K562 (cell line): ENCODE measurements at regions not wholly inside any gene's neighbourhood (a gene's known extent, or its start where the extent isn't known, plus 50 kb on each side); places are given as distances from the start of the nearest gene placed in this dataset.

Source experiments
- CEBPG ChIP-seq, 3 experiments: fragments of 200-800 bp in 1 of 3; sonication (Bioruptor generic) in 1 of 3; sonication (generic) in 1 of 3; formaldehyde crosslinking in 1 of 3; IDR thresholded peaks in 2 of 3; conservative IDR thresholded peaks in 1 of 3; 2 replicates each; pipeline versions ENCODE4 v1.6.1 to v1.8.0; 2016 to 2022; ENCODE audit warnings: missing compliant biosample characterization in 2 of 3, missing genetic modification characterization in 2 of 3, mild to moderate bottlenecking in 1 of 3, missing genetic modification reagents in 1 of 3
- EP300 ChIP-seq: IDR thresholded peaks from 2 replicates; pipeline ENCODE4 v1.6.1; 2012; ENCODE audit warnings: low read length, improper control_type of control experiment
- HNRNPK ChIP-seq: fragments of 200-400 bp; formaldehyde crosslinking; IDR thresholded peaks from one replicate; pipeline ENCODE4 v1.6.1; 2018; ENCODE audit warnings: mild to moderate bottlenecking, low read depth, low read length; ENCODE audit not compliant: poor library complexity, severe bottlenecking
- KDM1A ChIP-seq, 2 experiments: fragments of 450-650 bp; IDR thresholded peaks; 2 replicates each; pipeline ENCODE4 v1.6.1; 2016; ENCODE audit warnings: mild to moderate bottlenecking in 2 of 2
- MBD2 ChIP-seq: sonication (generic); IDR thresholded peaks from 2 replicates; pipeline ENCODE4 v1.6.1; 2016; ENCODE audit warnings: low read depth, borderline replicate concordance
- MXI1 ChIP-seq: IDR thresholded peaks from 2 replicates; pipeline ENCODE4 v1.6.1; 2011; ENCODE audit warnings: low read depth, mild to moderate bottlenecking, improper control_type of control experiment, low read length
- NFYB ChIP-seq: IDR thresholded peaks from 2 replicates; pipeline ENCODE4 v1.6.1; 2011; ENCODE audit warnings: mild to moderate bottlenecking, moderate library complexity; ENCODE audit not compliant: insufficient read length; ENCODE audit errors: extremely low read depth
- POLR2A ChIP-seq: fragments of 450-650 bp; conservative IDR thresholded peaks from 2 replicates; pipeline ENCODE4 v1.6.1; 2016
- SIN3A ChIP-seq, 2 experiments: fragments of 150-350 bp in 1 of 2; IDR thresholded peaks; 2 replicates each; pipeline ENCODE4 v1.6.1; 2011 to 2016; ENCODE audit warnings: borderline replicate concordance in 2 of 2, low read depth in 2 of 2, low read length in 2 of 2, mild to moderate bottlenecking in 2 of 2, moderate library complexity in 2 of 2; ENCODE audit not compliant: control insufficient read depth in 1 of 2
- TCF3 ChIP-seq: sonication (generic); formaldehyde crosslinking; IDR thresholded peaks from 2 replicates; pipeline ENCODE4 v1.4.0; 2020; ENCODE audit warnings: mild to moderate bottlenecking, missing genetic modification reagents
- TF ChIP-seq, protein P1 (sequence below), 3 experiments: IDR thresholded peaks in 2 of 3; conservative IDR thresholded peaks in 1 of 3; 2 replicates each; pipeline ENCODE4 v1.5.1; 2011 to 2012; ENCODE audit warnings: low read length in 3 of 3, mild to moderate bottlenecking in 3 of 3, control low read depth in 2 of 3, improper control_type of control experiment in 1 of 3, inconsistent platforms in 1 of 3, low read depth in 1 of 3, mixed read lengths in 1 of 3, moderate library complexity in 1 of 3; ENCODE audit not compliant: insufficient read depth in 2 of 3
- TF ChIP-seq, protein P2 (sequence below), 2 experiments: fragments of 450-650 bp; formaldehyde crosslinking in 1 of 2; IDR thresholded peaks; 2 replicates each; pipeline versions ENCODE4 v1.4.0 to v1.6.1; 2014 to 2020; ENCODE audit warnings: mild to moderate bottlenecking in 2 of 2, borderline replicate concordance in 1 of 2, low read depth in 1 of 2
- TF ChIP-seq, protein P3 (sequence below): sonication (generic); formaldehyde crosslinking; IDR thresholded peaks from 2 replicates; pipeline ENCODE4 v1.8.0; 2022; ENCODE audit warnings: mild to moderate bottlenecking, low read depth, missing genetic modification reagents

DNA sequence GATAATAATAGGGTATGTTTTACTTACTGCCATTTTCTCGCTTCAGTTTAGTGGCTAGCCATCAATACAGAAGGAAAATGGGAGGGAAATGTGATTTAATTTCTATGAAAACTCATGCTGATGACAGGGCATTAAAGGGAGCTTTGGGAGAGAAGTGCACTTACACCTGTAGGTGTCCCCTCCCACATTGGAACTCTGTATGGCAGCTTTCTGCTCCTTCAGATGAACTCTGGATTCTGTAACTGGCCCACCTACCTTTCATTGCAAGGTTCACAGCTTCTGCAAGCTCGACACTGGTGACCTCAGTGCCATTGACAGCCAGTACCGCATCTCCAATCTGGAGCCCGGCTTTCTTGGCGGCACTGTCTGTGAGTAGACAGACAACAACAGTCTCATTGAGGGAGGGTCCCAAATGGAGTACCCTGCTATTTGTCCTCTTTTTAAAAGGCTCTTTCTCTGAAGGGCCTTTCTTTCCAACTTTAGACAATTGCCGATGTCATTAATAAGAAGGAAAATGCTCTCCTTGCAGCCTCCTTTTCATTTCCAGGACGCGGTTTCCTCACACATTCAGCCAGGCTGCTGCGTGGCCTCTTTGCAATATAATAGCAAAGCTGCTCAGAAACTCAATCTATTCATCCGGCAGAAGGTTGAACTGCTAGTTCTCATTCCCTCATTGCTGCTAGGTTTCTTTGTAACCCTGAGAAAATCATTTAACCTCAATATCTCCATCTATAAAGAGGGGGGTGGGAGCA, 63.6 kb downstream of the NUDT12 start:
- TF ChIP-seq NFYB (no peak), SIN3A (IDR thresholded peaks at IDR 0.05; ENCODE audit: borderline replicate concordance in 2 of 2, control insufficient read depth in 1 of 2, low read depth in 2 of 2, low read length in 2 of 2) (no peak), MXI1 (no peak), KDM1A (IDR thresholded peaks at IDR 0.05) (no peak), EP300 (no peak), CEBPG (CRISPR knock-in tag; IDR thresholded peaks at IDR 0.05) (no peak), CEBPG (tag; conservative IDR thresholded peaks at IDR 0.05 in 1 of 2, IDR thresholded peaks at IDR 0.05 in 1 of 2) (no peak), POLR2A (no peak), HNRNPK (no peak), MBD2 (no peak), TCF3 (CRISPR knock-in tag) (no peak)
- TF ChIP-seq, protein P1, sequence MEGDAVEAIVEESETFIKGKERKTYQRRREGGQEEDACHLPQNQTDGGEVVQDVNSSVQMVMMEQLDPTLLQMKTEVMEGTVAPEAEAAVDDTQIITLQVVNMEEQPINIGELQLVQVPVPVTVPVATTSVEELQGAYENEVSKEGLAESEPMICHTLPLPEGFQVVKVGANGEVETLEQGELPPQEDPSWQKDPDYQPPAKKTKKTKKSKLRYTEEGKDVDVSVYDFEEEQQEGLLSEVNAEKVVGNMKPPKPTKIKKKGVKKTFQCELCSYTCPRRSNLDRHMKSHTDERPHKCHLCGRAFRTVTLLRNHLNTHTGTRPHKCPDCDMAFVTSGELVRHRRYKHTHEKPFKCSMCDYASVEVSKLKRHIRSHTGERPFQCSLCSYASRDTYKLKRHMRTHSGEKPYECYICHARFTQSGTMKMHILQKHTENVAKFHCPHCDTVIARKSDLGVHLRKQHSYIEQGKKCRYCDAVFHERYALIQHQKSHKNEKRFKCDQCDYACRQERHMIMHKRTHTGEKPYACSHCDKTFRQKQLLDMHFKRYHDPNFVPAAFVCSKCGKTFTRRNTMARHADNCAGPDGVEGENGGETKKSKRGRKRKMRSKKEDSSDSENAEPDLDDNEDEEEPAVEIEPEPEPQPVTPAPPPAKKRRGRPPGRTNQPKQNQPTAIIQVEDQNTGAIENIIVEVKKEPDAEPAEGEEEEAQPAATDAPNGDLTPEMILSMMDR (IDR thresholded peaks at IDR 0.05 in 2 of 3, conservative IDR thresholded peaks at IDR 0.05 in 1 of 3; ENCODE audit: insufficient read depth in 2 of 3, low read depth in 1 of 3, low read length in 3 of 3), result no peak
- TF ChIP-seq, protein P2, sequence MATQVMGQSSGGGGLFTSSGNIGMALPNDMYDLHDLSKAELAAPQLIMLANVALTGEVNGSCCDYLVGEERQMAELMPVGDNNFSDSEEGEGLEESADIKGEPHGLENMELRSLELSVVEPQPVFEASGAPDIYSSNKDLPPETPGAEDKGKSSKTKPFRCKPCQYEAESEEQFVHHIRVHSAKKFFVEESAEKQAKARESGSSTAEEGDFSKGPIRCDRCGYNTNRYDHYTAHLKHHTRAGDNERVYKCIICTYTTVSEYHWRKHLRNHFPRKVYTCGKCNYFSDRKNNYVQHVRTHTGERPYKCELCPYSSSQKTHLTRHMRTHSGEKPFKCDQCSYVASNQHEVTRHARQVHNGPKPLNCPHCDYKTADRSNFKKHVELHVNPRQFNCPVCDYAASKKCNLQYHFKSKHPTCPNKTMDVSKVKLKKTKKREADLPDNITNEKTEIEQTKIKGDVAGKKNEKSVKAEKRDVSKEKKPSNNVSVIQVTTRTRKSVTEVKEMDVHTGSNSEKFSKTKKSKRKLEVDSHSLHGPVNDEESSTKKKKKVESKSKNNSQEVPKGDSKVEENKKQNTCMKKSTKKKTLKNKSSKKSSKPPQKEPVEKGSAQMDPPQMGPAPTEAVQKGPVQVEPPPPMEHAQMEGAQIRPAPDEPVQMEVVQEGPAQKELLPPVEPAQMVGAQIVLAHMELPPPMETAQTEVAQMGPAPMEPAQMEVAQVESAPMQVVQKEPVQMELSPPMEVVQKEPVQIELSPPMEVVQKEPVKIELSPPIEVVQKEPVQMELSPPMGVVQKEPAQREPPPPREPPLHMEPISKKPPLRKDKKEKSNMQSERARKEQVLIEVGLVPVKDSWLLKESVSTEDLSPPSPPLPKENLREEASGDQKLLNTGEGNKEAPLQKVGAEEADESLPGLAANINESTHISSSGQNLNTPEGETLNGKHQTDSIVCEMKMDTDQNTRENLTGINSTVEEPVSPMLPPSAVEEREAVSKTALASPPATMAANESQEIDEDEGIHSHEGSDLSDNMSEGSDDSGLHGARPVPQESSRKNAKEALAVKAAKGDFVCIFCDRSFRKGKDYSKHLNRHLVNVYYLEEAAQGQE (IDR thresholded peaks at IDR 0.05; ENCODE audit: borderline replicate concordance), result no peak
- TF ChIP-seq, protein P2 (CRISPR knock-in tag; IDR thresholded peaks at IDR 0.05; ENCODE audit: low read depth), result no peak
- TF ChIP-seq, protein P3, sequence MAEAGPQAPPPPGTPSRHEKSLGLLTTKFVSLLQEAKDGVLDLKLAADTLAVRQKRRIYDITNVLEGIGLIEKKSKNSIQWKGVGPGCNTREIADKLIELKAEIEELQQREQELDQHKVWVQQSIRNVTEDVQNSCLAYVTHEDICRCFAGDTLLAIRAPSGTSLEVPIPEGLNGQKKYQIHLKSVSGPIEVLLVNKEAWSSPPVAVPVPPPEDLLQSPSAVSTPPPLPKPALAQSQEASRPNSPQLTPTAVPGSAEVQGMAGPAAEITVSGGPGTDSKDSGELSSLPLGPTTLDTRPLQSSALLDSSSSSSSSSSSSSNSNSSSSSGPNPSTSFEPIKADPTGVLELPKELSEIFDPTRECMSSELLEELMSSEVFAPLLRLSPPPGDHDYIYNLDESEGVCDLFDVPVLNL (CRISPR knock-in tag), result no peak
